Renal cortical epithelial cell (primary cell): ENCODE measurements at regions not wholly inside any gene's neighbourhood (a gene's known extent, or its start where the extent isn't known, plus 50 kb on each side); places are given as distances from the start of the nearest gene placed in this dataset.
"Not testable (repeated sequence)": the region's sequence is repeated elsewhere in the genome, so short reads cannot be mapped to it uniquely, and the experiment has no call there.

Source experiments
- DNase-seq: peaks from one replicate; pipeline ENCODE4 v3.0.0-alpha.2; 2011; ENCODE audit warnings: low read depth

GRCh38 chr5:121006217-121006616 lies 542.1 kb downstream of the PRR16 start:
- peak; percentile 15 for DNase-seq

GRCh38 chr5:121008041-121008440 lies 543.9 kb downstream of the PRR16 start:
- DNase-seq = no peak

- no peak for DNase-seq
These were observed 545.0 kb downstream of the PRR16 start for GRCh38 chr5:121009058-121009457.

GRCh38 chr5:121018004-121018403 lies 553.9 kb downstream of the PRR16 start:
- DNase-seq = no peak

GRCh38 chr5:121019106-121019505 lies 555.0 kb downstream of the PRR16 start:
- DNase-seq = peak; percentile 73

GRCh38 chr5:121019734-121020133 lies 555.6 kb downstream of the PRR16 start:
- no peak for DNase-seq

GRCh38 chr5:121021681-121022080 lies 557.6 kb downstream of the PRR16 start:
- DNase-seq = no peak

- no peak for DNase-seq
These were observed 560.6 kb downstream of the PRR16 start for GRCh38 chr5:121024416-121025311.

- no peak for DNase-seq
These were observed 561.6 kb downstream of the PRR16 start for GRCh38 chr5:121025671-121026070.

- DNase-seq = no peak
These were observed 563.5 kb downstream of the PRR16 start for GRCh38 chr5:121027636-121028035.

GRCh38 chr5:121029536-121030245 lies 565.6 kb downstream of the PRR16 start:
- DNase-seq = no peak

GRCh38 chr5:121031491-121031890 lies 567.4 kb downstream of the PRR16 start:
- DNase-seq = no peak

- DNase-seq = no peak
These were observed 569.2 kb downstream of the PRR16 start for GRCh38 chr5:121033334-121033733.

GRCh38 chr5:121038438-121038837 lies 574.3 kb downstream of the PRR16 start:
- DNase-seq = no peak

- no peak for DNase-seq
These were observed 585.9 kb downstream of the PRR16 start for GRCh38 chr5:121049971-121050370.

GRCh38 chr5:121053055-121053985 lies 589.2 kb downstream of the PRR16 start:
- DNase-seq = no peak

- no peak for DNase-seq
These were observed 591.5 kb downstream of the PRR16 start for GRCh38 chr5:121055586-121055985.

GRCh38 chr5:121064241-121064640 lies 600.1 kb downstream of the PRR16 start:
- DNase-seq = not testable (repeated sequence)

- DNase-seq = no peak
These were observed 622.6 kb downstream of the PRR16 start for GRCh38 chr5:121086671-121087070.

- no peak for DNase-seq
These were observed 623.5 kb downstream of the PRR16 start for GRCh38 chr5:121087560-121087959.

GRCh38 chr5:121088341-121088740 lies 624.2 kb downstream of the PRR16 start:
- no peak for DNase-seq

GRCh38 chr5:121090822-121091221 lies 626.7 kb downstream of the PRR16 start:
- no peak for DNase-seq
